Skeletal muscle cell (primary cell): ENCODE measurements at regions not wholly inside any gene's neighbourhood (a gene's known extent, or its start where the extent isn't known, plus 50 kb on each side); places are given as distances from the start of the nearest gene placed in this dataset.

ENCODE experiments used
- DNase-seq: peaks from one replicate; pipeline ENCODE4 v3.0.0-alpha.2; 2010; ENCODE audit warnings: low read depth
- H3K4me3 ChIP-seq: 2 replicates; pipeline ENCODE4 v1.5.1; 2011; ENCODE audit warnings: low read depth, mild to moderate bottlenecking, control low read depth, low read length, moderate library complexity

- no peak overlapping the region for H3K4me3 ChIP-seq
- DNase-seq: no peak
Measured at GRCh38 chr13:89749888-89750287, 1597.6 kb upstream of the MIR17HG start.

GRCh38 chr13:89750371-89750770 is 1597.1 kb upstream of the MIR17HG start:
- no peak for DNase-seq
- no peak overlapping the region for H3K4me3 ChIP-seq

- no peak overlapping the region for H3K4me3 ChIP-seq
- DNase-seq: no peak
Measured at GRCh38 chr13:89751432-89751930, 1596.0 kb upstream of the MIR17HG start.

- DNase-seq: no peak
- no peak overlapping the region for H3K4me3 ChIP-seq
Measured at GRCh38 chr13:89752394-89752793, 1595.1 kb upstream of the MIR17HG start.

- no peak overlapping the region for H3K4me3 ChIP-seq
- no peak for DNase-seq
Measured at GRCh38 chr13:89755729-89756492, 1591.6 kb upstream of the MIR17HG start.

GRCh38 chr13:89763005-89763404 is 1584.5 kb upstream of the MIR17HG start:
- DNase-seq: no peak
- no peak overlapping the region for H3K4me3 ChIP-seq

GRCh38 chr13:89783221-89783755 is 1564.2 kb upstream of the MIR17HG start:
- H3K4me3 ChIP-seq: no peak overlapping the region
- DNase-seq: no peak

GRCh38 chr13:89784161-89784809 is 1563.2 kb upstream of the MIR17HG start:
- DNase-seq: no peak
- H3K4me3 ChIP-seq: no peak overlapping the region

GRCh38 chr13:89786531-89786930 is 1561.0 kb upstream of the MIR17HG start:
- H3K4me3 ChIP-seq: no peak overlapping the region
- DNase-seq: no peak

- H3K4me3 ChIP-seq: no peak overlapping the region
- no peak for DNase-seq
Measured at GRCh38 chr13:89790696-89791095, 1556.8 kb upstream of the MIR17HG start.

- H3K4me3 ChIP-seq: no peak overlapping the region
- DNase-seq: no peak
Measured at GRCh38 chr13:89791971-89792630, 1555.4 kb upstream of the MIR17HG start.

GRCh38 chr13:89796196-89796595 is 1551.3 kb upstream of the MIR17HG start:
- no peak overlapping the region for H3K4me3 ChIP-seq
- no peak for DNase-seq

GRCh38 chr13:89803839-89804238 is 1543.6 kb upstream of the MIR17HG start:
- H3K4me3 ChIP-seq: no peak overlapping the region
- no peak for DNase-seq

GRCh38 chr13:89806594-89806993 is 1540.9 kb upstream of the MIR17HG start:
- no peak for DNase-seq

GRCh38 chr13:89812856-89813255 is 1534.6 kb upstream of the MIR17HG start:
- DNase-seq: no peak
- no peak overlapping the region for H3K4me3 ChIP-seq

More at GRCh38 chr13:89806594-89806993, 1540.9 kb upstream of the MIR17HG start:
- no peak overlapping the region for H3K4me3 ChIP-seq

- DNase-seq: no peak
- no peak overlapping the region for H3K4me3 ChIP-seq
Measured at GRCh38 chr13:89816404-89816803, 1531.1 kb upstream of the MIR17HG start.

- no peak for DNase-seq
- H3K4me3 ChIP-seq: no peak overlapping the region
Measured at GRCh38 chr13:89822467-89822866, 1525.0 kb upstream of the MIR17HG start.

GRCh38 chr13:89827552-89827951 is 1519.9 kb upstream of the MIR17HG start:
- H3K4me3 ChIP-seq: no peak overlapping the region
- DNase-seq: no peak

GRCh38 chr13:89828506-89828905 is 1519.0 kb upstream of the MIR17HG start:
- H3K4me3 ChIP-seq: no peak overlapping the region
- DNase-seq: no peak

- no peak overlapping the region for H3K4me3 ChIP-seq
- no peak for DNase-seq
Measured at GRCh38 chr13:89831157-89831556, 1516.3 kb upstream of the MIR17HG start.
